ENCODE measurements at regions not wholly inside any gene's neighbourhood (a gene's known extent, or its start where the extent isn't known, plus 50 kb on each side); places are given as distances from the start of the nearest gene placed in this dataset.

DNA sequence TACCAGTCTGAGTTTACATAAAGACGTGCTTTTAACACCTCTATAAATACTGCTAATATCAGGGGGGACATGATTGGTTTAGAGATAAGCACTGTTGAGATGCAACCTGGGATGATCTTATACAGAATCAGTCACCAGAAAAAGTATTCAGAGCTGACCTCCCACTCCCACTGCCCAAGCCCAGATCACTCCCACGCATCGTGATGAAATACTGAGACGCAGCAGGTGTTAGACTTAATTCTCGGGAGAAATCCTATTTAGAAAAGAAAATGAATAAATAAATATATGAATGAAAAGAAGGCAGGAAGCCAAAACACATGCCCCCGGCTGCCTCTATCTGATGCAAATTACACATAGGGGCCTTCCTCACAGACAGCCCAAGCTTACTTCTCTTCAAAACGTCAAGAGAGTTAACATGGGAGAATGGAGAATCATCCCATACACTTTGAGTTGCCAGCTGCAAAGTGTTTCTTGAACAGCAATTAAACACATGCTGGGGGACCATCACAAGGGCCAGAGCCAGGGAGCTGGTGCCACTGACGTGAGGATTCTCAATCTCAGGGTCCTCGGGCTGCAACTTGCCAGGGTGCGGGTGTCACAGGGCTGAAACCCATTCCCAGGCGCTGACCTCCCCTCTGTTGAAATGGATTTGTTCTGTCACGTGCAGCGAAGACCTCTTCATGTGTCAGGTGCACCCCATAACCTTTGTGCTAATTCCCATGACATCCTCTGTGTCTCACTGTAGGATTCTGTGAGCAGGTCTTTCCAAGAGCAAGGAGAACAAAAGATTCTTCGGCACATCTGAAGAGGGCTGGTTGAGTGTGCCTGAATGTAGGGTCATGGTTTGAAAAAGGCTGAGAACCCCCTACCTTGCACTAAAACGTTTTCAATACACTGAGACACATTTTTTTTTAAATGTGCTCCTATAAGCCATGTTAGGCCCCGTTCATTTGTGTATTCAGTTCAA, 764.2 kb upstream of the ARRDC4 start:
- intact Hi-C loops (cut with DNase I), result no loop called here
- Histone ChIP-seq H3K9me3 (no peaks in the 10 kb centered on the region), H3K4me1 (no peaks in the 10 kb centered on the region), H3K4me3 (no peak overlapping the region), H3K27ac (no peak overlapping the region), H3K36me3 (no peaks in the 10 kb centered on the region), H3K27me3 (ENCODE audit: low read depth) (no peaks in the 10 kb centered on the region)
- TF ChIP-seq, protein P1, sequence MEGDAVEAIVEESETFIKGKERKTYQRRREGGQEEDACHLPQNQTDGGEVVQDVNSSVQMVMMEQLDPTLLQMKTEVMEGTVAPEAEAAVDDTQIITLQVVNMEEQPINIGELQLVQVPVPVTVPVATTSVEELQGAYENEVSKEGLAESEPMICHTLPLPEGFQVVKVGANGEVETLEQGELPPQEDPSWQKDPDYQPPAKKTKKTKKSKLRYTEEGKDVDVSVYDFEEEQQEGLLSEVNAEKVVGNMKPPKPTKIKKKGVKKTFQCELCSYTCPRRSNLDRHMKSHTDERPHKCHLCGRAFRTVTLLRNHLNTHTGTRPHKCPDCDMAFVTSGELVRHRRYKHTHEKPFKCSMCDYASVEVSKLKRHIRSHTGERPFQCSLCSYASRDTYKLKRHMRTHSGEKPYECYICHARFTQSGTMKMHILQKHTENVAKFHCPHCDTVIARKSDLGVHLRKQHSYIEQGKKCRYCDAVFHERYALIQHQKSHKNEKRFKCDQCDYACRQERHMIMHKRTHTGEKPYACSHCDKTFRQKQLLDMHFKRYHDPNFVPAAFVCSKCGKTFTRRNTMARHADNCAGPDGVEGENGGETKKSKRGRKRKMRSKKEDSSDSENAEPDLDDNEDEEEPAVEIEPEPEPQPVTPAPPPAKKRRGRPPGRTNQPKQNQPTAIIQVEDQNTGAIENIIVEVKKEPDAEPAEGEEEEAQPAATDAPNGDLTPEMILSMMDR (IDR thresholded peaks at IDR 0.05), result no peak
- ATAC-seq, result no peak
- DNase-seq, result no peak

DNA sequence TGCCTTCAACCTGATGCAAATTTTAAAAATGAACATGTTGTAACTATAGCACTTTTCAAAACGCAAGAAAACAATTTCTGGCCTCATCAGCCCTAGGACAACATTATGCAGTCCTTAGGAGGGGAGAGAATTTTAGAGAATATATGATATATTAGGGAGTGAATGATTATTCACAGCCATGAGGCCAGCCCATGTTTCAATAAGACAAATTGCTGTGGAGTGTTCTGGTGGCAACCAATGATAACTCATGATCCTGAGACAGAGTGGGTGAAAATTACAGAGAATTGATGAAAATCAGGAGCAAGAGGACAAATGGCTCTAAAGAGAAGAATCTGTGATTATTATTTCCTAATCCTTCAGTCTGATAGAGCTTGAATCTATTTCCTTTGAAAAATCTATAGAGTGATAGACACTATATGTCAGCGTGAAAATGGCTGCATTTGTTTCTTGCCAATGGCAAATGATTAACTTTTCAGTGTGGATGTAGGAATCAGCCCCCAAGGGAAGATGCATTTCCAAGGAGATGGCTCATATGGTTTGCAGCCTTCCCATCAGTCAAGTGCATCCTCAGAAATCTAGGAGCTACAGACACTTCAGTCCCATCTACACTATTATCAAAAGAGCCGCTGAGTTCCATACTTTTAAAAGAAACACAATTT, 761.0 kb upstream of the ARRDC4 start:
- H3K36me3 ChIP-seq, result no peaks in the 10 kb centered on the region
- no peaks in the 10 kb centered on the region for H3K27me3 ChIP-seq (ENCODE audit: low read depth)
- no peaks in the 10 kb centered on the region for H3K4me1 ChIP-seq
- H3K27ac ChIP-seq, result no peak overlapping the region
- intact Hi-C loops (cut with DNase I), result no loop called here
- no peak overlapping the region for H3K4me3 ChIP-seq
- TF ChIP-seq, protein P1 (IDR thresholded peaks at IDR 0.05), result no peak
- no peaks in the 10 kb centered on the region for H3K9me3 ChIP-seq
- ATAC-seq, result no peak
- no peak for DNase-seq

DNA sequence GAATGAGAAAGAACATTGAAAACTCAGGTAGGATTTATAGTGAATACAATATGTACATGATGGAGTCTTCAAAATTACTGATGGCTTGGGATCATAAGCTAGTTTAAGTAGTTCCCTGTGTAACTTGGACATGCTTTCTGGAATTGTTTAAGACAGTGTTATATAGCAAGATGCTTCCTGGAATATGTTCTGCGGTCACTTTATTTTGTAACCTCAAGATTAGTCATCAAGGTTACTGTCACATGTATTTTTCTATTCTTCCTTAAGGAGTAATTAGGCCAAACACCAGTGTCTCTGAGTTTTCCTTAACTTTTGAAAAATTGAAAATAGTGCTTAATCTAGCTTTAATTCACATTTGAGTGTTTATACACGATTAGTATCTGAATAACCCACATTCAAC, 760.3 kb upstream of the ARRDC4 start:
- Histone ChIP-seq H3K36me3 (no peaks in the 10 kb centered on the region), H3K27me3 (ENCODE audit: low read depth) (no peaks in the 10 kb centered on the region), H3K9me3 (no peaks in the 10 kb centered on the region), H3K4me3 (no peak overlapping the region), H3K4me1 (no peaks in the 10 kb centered on the region), H3K27ac (no peak overlapping the region)
- ATAC-seq (no peak), DNase-seq (no peak)
- TF ChIP-seq, protein P1 (IDR thresholded peaks at IDR 0.05), result no peak
- intact Hi-C loops (cut with DNase I), result no loop called here

DNA sequence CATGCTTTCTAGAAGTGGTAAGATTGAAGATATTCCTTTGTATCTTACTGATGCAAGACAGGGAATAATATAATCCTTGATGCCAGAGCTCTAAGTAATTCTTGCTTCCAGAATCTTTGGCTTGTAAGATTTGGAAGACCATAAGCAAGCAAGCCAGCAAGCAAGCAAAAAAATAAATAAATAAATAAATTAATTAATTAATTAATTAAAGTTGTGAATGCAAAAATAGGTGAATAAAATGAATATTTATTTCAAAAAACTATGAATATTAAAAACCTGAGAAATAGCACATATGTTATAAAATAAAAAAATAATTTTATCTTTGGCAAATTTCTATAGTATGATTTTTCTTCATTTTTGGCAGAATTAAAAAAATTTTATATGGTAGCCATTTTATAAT, 750.2 kb upstream of the ARRDC4 start:
- no peaks in the 10 kb centered on the region for H3K4me1 ChIP-seq
- H3K27me3 ChIP-seq (ENCODE audit: low read depth), result no peaks in the 10 kb centered on the region
- ATAC-seq (no peak), DNase-seq (no peak)
- TF ChIP-seq, protein P1 (IDR thresholded peaks at IDR 0.05), result no peak
- no peaks in the 10 kb centered on the region for H3K36me3 ChIP-seq
- no peak overlapping the region for H3K4me3 ChIP-seq
- H3K27ac ChIP-seq, result no peak overlapping the region
- intact Hi-C loops (cut with DNase I), result no loop called here
- H3K9me3 ChIP-seq, result no peaks in the 10 kb centered on the region

DNA sequence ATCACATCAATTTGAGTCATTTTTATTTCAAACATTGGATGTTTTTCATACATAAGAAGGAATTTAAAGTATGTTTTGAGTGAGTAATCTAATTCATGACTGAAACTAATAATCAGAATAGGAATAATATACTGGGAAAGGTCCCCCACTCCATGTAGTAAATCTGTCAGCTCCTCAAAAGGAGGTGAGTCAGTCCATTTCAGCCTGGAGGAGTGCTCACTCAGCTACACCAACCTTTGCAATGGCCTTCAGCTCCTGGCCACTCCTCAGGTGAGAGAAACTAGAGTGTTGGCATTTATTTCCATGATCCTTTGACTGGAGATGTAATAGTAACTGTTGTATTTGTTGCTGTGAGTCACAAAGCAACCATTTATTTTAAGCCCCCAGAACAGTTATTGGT, 744.9 kb upstream of the ARRDC4 start:
- intact Hi-C loops (cut with DNase I), result no loop called here

More for the DNA sequence above, 744.9 kb upstream of the ARRDC4 start:
- ATAC-seq (no peak), DNase-seq (no peak)
- H3K9me3 ChIP-seq, result no peaks in the 10 kb centered on the region
- no peaks in the 10 kb centered on the region for H3K27me3 ChIP-seq (ENCODE audit: low read depth)
- no peaks in the 10 kb centered on the region for H3K36me3 ChIP-seq
- no peaks in the 10 kb centered on the region for H3K4me1 ChIP-seq
- no peak overlapping the region for H3K4me3 ChIP-seq
- TF ChIP-seq, protein P1 (IDR thresholded peaks at IDR 0.05), result no peak
- H3K27ac ChIP-seq, result no peak overlapping the region
